Endodermal cell (in vitro differentiated cells): ENCODE measurements at regions not wholly inside any gene's neighbourhood (a gene's known extent, or its start where the extent isn't known, plus 50 kb on each side); places are given as distances from the start of the nearest gene placed in this dataset.

ENCODE experiments used
- DNase-seq: peaks from one replicate; pipeline ENCODE4 v3.0.0-alpha.2; 2017
- H3K27ac ChIP-seq: 2 replicates; pipeline ENCODE4 v1.5.1; 2013; ENCODE audit warnings: mild to moderate bottlenecking, low read depth, low read length, moderate library complexity
- H3K27me3 ChIP-seq: 2 replicates; pipeline ENCODE4 v1.6.1; 2013; ENCODE audit warnings: mild to moderate bottlenecking, low read length, moderate library complexity; ENCODE audit not compliant: insufficient read depth, control insufficient read depth, poor library complexity, severe bottlenecking
- H3K36me3 ChIP-seq: 2 replicates; pipeline ENCODE4 v1.7.0; 2013; ENCODE audit warnings: mild to moderate bottlenecking, low read length, moderate library complexity; ENCODE audit not compliant: control insufficient read depth, insufficient read depth
- H3K4me1 ChIP-seq: one replicate; pipeline ENCODE4 v1.7.0; 2013; ENCODE audit warnings: low read length; ENCODE audit not compliant: control insufficient read depth, insufficient read depth
- H3K4me3 ChIP-seq: 2 replicates; pipeline ENCODE4 v1.5.1; 2013; ENCODE audit warnings: mild to moderate bottlenecking, low read length, moderate library complexity
- H3K9ac ChIP-seq: 2 replicates; pipeline ENCODE4 v1.6.1; 2013; ENCODE audit warnings: mild to moderate bottlenecking, low read length, moderate library complexity; ENCODE audit not compliant: poor library complexity, severe bottlenecking; ENCODE audit errors: extremely low read depth
- H3K9me3 ChIP-seq: 2 replicates; pipeline ENCODE4 v1.6.1; 2013; ENCODE audit warnings: mild to moderate bottlenecking, low read length, moderate library complexity; ENCODE audit not compliant: control insufficient read depth
- H3K27ac Mint-ChIP-seq: 2 replicates; pipeline ENCODE4 v1.8.0; 2020; ENCODE audit warnings: mixed read lengths
- H3K27me3 Mint-ChIP-seq: 2 replicates; pipeline ENCODE4 v1.8.0; 2021; ENCODE audit warnings: mild to moderate bottlenecking, mixed read lengths; ENCODE audit not compliant: insufficient read depth
- H3K36me3 Mint-ChIP-seq: 2 replicates; pipeline ENCODE4 v1.8.0; 2020; ENCODE audit warnings: low read depth, mixed read lengths
- H3K4me1 Mint-ChIP-seq: 2 replicates; pipeline ENCODE4 v1.8.0; 2020; ENCODE audit warnings: mixed read lengths
- H3K4me3 Mint-ChIP-seq: 2 replicates; pipeline ENCODE4 v1.8.0; 2020; ENCODE audit warnings: mild to moderate bottlenecking, moderate library complexity, mixed read lengths
- H3K9me3 Mint-ChIP-seq: 2 replicates; pipeline ENCODE4 v1.8.0; 2020; ENCODE audit warnings: mild to moderate bottlenecking, mixed read lengths
- WGBS, 2 experiments: methylation state at CpG; one replicate each; pipeline versions ENCODE4 v1.1.5 to v1.1.7; 2013; ENCODE audit warnings: missing lambda C conversion rate in 2 of 2, mixed read lengths in 1 of 2; ENCODE audit not compliant: insufficient coverage in 1 of 2, insufficient read length in 1 of 2; 5-methylcytosine and 5-hydroxymethylcytosine counted together
- TF ChIP-seq, protein P1 (sequence below): fragments of 200-600 bp; sonication (generic); conservative IDR thresholded peaks from 2 replicates; pipeline ENCODE4 v1.5.0; 2021; ENCODE audit warnings: antibody characterized with exemption, mild to moderate bottlenecking

DNA sequence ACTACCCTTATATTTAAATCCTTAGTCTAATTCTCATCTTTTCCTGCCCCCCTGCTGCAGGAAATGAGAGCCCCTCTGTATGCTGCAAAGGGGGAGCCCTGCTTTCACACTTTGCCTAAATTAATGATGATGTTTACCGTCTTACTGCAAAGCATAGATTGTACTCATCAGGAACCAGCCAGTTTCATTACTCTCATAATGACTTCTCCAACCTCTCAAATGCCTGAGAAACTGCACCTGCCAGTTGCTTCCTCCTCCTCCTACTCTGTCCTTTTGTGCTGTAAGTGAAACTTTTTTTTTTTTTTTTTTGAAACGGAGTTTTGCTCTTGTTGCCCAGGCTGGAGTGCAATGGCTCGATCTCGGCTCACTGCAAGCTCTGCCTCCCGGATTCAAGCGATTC is 101.7 kb downstream of the ADSS2 start:
- Histone ChIP-seq H3K9me3 (no peaks in the 10 kb centered on the region), H3K4me3 (no peak overlapping the region), H3K27me3 (no peaks in the 10 kb centered on the region), H3K4me1 (no peaks in the 10 kb centered on the region), H3K9ac (no peak overlapping the region), H3K36me3 (no peaks in the 10 kb centered on the region), H3K27ac (no peak overlapping the region)
- Mint-ChIP-seq H3K9me3 (peaks cover 3% of the 10 kb centered on the region), H3K36me3 (no peaks in the 10 kb centered on the region), H3K4me3 (no peak overlapping the region), H3K27me3 (peaks cover 5% of the 10 kb centered on the region), H3K27ac (no peak overlapping the region), H3K4me1 (peaks cover 37% of the 10 kb centered on the region)
- WGBS, 2 experiments = 86 to 90% methylated on average over 6 of the region's 6 CpGs
- TF ChIP-seq, protein P1, sequence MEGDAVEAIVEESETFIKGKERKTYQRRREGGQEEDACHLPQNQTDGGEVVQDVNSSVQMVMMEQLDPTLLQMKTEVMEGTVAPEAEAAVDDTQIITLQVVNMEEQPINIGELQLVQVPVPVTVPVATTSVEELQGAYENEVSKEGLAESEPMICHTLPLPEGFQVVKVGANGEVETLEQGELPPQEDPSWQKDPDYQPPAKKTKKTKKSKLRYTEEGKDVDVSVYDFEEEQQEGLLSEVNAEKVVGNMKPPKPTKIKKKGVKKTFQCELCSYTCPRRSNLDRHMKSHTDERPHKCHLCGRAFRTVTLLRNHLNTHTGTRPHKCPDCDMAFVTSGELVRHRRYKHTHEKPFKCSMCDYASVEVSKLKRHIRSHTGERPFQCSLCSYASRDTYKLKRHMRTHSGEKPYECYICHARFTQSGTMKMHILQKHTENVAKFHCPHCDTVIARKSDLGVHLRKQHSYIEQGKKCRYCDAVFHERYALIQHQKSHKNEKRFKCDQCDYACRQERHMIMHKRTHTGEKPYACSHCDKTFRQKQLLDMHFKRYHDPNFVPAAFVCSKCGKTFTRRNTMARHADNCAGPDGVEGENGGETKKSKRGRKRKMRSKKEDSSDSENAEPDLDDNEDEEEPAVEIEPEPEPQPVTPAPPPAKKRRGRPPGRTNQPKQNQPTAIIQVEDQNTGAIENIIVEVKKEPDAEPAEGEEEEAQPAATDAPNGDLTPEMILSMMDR = no peak
- DNase-seq = no peak

- Mint-ChIP-seq H3K4me1 (peaks cover 34% of the 10 kb centered on the region), H3K36me3 (no peaks in the 10 kb centered on the region), H3K27me3 (peaks cover 5% of the 10 kb centered on the region), H3K9me3 (peaks cover 8% of the 10 kb centered on the region), H3K27ac (no peak overlapping the region), H3K4me3 (no peak overlapping the region)
- WGBS, 2 experiments = 83 to 89% methylated on average over 4 to 7 of the region's 7 CpGs
- Histone ChIP-seq H3K4me1 (no peaks in the 10 kb centered on the region), H3K36me3 (no peaks in the 10 kb centered on the region), H3K9ac (no peak overlapping the region), H3K4me3 (no peak overlapping the region), H3K27ac (no peak overlapping the region), H3K27me3 (no peaks in the 10 kb centered on the region), H3K9me3 (no peaks in the 10 kb centered on the region)
- peak; percentile 66 for DNase-seq
- TF ChIP-seq, protein P1 = no peak
Observed at GRCh38 chr1:244352156-244352830, 99.4 kb downstream of the ADSS2 start.

- Mint-ChIP-seq H3K36me3 (no peaks in the 10 kb centered on the region), H3K4me1 (peaks cover 34% of the 10 kb centered on the region), H3K4me3 (no peak overlapping the region), H3K27ac (peak overlapping the region; percentile 86), H3K9me3 (peaks cover 8% of the 10 kb centered on the region), H3K27me3 (peaks cover 5% of the 10 kb centered on the region)
- peak; percentile 85 for DNase-seq
- Histone ChIP-seq H3K27me3 (no peaks in the 10 kb centered on the region), H3K4me1 (no peaks in the 10 kb centered on the region), H3K9me3 (no peaks in the 10 kb centered on the region), H3K9ac (no peak overlapping the region), H3K36me3 (no peaks in the 10 kb centered on the region), H3K27ac (no peak overlapping the region), H3K4me3 (no peak overlapping the region)
- TF ChIP-seq, protein P1 = no peak
- 28 to 39% methylated on average over 6 to 7 of the region's 7 CpGs for WGBS, 2 experiments
Observed at GRCh38 chr1:244353551-244354091, 98.1 kb downstream of the ADSS2 start.
